CD4-positive, alpha-beta T cell treated with Interleukin-6 at 100 ng/mL for 8 hours (primary cell): ENCODE measurements at regions not wholly inside any gene's neighbourhood (a gene's known extent, or its start where the extent isn't known, plus 50 kb on each side); places are given as distances from the start of the nearest gene placed in this dataset.
"Not testable (repeated sequence)": the region's sequence is repeated elsewhere in the genome, so short reads cannot be mapped to it uniquely, and the experiment has no call there.

ENCODE experiments used
- DNase-seq: peaks from one replicate; pipeline ENCODE4 v3.0.0-alpha.2; 2020; ENCODE audit warnings: mixed read lengths, low spot score

DNA sequence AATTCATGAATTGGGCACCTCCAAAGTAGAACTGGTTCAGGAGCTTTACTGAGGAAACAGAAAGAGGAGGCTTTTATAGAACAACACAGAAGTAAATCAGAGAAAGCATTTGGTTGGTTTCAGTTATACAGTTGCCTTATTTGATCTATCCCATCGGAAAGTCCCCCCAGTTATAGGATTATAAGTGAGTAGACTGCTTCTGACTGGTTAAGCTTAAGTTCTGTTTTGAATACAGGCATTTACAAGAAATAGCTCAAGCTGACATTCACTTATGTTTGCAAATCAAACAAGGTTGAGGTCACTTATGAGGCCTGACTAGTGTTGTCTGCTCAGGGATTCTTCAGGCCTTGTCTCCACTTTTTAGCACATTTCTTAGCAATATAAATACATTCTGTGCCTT is 857.4 kb downstream of the EFNB2 start:
- no peak for DNase-seq

GRCh38 chr13:105672881-105673280 is 862.6 kb downstream of the EFNB2 start:
- no peak for DNase-seq

DNA sequence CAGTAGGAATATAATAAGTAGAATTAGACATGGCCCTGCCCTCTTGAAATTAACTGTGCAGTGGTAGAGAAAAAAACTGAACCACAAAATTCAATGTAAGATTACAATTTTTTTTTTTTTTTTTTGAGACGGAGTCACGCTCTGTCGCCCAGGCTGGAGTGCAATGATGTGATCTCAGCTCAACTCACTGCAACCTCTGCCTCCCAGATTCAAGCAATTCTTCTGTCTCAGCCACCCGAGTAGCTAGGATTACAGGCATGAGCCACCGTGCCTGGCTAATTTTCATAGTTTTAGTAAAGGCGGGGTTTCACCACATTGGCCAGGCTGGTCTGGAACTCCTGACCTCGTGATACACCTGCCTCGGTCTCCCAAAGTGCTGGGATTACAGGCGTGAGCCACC is 864.3 kb downstream of the EFNB2 start:
- not testable (repeated sequence) for DNase-seq

GRCh38 chr13:105670179-105670990 is 865.1 kb downstream of the EFNB2 start:
- no peak for DNase-seq

GRCh38 chr13:105665284-105665683 is 870.2 kb downstream of the EFNB2 start:
- DNase-seq: no peak

DNA sequence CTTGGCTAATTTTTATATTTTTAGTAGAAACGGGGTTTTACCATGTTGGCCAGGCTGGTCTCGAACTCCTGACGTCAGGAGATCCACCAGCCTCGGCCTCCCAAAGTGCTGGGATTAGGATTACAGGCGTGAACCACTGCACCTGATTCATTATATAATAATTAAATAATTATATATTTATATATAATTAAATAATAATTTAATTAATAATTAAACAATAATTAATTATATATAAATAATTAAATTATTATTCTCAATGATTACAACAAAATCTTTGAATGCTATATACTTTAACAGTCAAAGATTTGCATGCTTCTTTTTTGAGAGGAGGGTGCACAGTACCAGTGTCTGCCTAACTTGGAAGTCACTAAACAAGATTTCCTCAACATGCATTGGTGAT is 872.3 kb downstream of the EFNB2 start:
- DNase-seq: no peak

DNA sequence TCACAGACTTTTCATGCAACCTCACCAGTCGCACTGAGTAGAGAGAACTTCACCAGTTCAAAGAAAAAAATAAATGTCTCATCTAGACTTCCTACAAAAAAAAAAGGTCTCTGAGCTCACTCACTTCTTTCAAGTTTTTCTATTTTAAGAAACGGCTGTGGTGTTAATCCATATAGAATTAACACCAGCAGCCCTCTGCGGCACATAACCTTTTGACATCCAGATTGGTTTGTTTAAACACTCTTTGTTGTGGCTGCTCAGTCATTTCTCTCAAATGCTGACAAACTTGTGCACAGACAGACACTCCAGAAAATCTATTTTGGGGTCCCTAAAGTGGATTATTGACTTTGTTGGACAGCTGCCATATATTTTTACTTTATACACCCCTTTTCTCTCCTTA is 874.9 kb downstream of the EFNB2 start:
- DNase-seq: no peak

- DNase-seq: no peak
Observed at GRCh38 chr13:105658431-105658830, 877.0 kb downstream of the EFNB2 start.

- DNase-seq: no peak
Observed at GRCh38 chr13:105655046-105655445, 880.4 kb downstream of the EFNB2 start.

DNA sequence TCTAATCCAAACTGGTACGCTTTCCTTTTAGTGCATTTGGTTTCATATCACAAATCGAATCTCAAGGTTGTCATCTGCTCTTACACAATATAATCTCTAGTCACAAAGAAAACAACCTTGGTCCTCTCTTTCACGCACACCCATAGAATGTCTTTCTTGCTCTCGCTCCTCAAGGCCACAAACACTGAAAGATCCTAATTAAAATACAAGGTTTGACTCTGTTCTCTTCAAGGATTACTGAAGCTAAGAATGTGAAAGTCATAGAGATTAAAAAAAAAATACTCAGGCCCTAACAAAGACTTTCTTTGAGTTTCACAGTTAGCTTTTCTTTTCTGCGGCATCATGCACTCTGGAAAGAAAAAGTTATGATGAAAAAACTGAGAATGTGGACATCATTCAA is 891.5 kb downstream of the EFNB2 start:
- no peak for DNase-seq

DNA sequence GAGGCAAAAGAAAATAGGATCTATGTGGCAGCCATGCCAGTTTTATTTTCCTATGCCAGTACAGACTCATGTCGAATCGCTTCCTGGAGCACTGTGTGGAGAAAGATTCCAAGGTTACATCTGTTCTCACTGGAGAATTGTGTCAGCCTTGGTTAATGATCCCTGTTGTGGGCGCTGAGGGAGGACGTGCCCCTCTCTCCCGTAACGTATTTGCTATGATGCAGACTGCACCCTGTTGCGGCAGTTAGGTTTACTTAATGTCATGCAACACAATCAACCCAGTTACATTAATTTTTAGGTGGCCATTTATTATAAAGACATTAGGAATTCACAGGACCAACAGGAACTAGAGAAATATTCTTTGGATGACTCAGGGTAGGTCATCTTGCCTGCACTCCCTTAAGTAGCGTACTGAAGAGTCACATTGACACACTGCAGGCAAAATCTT is 892.9 kb downstream of the EFNB2 start:
- no peak for DNase-seq

DNA sequence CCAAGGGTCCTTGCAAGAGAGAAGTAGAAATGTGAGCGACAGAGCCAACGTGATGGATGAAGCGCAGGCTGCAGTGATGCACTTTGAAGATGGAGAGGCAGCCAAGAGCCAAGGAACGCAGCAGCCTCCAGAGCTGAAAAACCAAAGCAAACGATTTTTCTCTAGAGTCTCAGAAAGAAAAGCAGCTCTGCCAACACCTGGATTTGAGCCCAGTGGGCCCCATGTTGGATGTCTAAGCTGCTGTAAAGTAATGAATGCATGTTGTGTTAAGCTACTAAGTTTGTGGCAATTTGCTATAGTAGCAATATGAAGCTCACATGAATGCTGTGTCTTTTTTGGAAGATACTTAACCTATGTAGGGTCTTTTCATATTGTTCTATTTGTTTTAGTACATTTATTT is 894.3 kb downstream of the EFNB2 start:
- DNase-seq: no peak

GRCh38 chr13:105638426-105638825 is 897.0 kb downstream of the EFNB2 start:
- no peak for DNase-seq

DNA sequence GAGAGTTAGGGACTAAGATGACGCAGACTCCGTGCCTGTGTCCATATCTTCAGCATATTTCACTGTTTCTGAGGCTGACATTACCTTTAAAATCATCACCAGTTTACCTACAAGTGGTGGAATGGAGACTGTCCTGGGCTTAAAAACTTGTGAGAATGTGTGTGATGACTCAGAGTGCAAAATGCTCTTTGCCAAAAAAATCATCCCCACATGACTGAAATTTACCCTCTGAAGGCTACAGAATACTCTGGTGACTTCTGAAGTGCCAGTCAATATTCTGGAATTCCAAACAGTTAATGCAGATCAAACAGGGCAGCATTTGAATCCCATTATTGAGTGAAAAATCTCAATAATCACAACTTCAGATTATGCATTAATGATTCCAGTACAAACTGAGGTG is 901.4 kb downstream of the EFNB2 start:
- DNase-seq: no peak

DNA sequence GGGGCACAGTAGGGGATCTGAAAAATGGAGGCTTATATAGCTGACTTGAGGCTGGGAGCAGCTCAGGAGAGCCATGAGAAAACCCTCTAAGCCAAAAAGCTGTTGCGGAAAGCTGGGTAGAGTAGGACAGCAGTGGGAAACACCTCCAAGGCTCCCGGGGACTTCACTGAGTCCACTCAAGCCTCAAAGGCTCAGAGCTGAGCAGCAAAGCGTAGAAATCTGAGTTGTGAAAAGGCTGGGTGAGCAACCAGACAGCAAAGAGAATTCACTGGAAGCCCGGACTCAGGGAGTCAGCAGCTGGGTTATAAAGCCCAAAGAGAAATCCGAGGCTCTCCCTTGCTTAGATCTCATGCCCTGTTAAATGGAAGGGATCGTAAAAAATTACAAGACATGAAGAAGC is 905.0 kb downstream of the EFNB2 start:
- DNase-seq: no peak

DNA sequence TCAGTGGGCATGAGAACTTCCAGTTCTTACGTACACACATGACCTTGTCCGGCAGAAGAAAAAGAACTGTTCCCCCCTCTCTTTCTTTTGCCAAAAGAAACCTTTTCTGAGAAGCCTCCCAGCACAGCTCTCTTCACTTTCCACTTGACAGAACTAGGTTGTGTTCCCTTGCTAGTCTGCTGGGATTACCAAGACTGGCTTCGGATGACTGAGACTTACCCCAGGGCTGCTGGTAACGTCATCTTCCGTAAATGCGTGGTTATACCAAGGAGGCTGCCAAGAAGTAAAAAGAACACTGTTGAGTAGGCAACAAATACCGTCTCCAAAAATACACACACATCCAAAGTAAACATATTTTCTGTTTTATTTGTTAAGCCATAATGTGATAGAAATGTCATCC is 908.2 kb downstream of the EFNB2 start:
- DNase-seq: no peak

DNA sequence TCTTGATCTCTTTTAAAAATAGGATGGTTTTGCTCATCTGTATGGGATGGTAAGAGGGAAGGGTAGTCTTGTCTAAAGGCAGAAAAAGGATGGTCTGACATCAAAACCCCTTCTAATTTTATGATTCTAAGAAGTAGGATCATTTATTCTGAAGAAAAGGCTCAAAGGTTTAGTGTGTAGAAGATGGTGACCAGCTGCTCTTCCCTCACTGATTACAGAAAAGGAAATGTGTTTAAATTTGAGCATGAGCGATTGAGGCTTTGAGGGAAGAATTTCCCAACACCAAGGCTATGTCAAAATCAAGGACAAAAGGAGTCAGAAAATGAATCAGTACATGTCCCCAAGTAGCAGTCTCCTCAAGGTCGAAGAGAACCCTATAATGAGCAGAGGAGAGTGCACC is 909.8 kb downstream of the EFNB2 start:
- DNase-seq: no peak

- DNase-seq: no peak
Observed at GRCh38 chr13:105616333-105617075, 919.0 kb downstream of the EFNB2 start.

DNA sequence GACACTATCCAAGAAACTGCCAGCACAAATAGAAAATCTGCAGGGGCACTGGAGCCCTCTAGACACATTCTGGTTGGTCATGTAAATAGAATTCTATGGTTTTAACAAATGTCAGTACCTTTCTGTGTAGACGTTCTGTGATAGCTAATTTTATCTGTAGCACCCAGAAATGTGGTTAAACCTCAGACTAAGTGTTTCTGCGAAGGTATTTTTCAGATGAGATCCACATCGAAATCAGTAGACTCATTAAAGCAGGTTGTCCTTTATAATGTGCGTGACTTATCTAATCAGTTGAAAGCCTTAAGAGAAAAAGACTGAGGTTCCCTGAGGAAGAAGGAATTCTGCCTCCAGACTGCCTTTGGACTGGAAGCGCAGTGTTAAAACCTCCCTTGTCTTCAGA is 922.9 kb downstream of the EFNB2 start:
- no peak for DNase-seq

GRCh38 chr13:105611424-105611823 is 924.0 kb downstream of the EFNB2 start:
- DNase-seq: no peak

DNA sequence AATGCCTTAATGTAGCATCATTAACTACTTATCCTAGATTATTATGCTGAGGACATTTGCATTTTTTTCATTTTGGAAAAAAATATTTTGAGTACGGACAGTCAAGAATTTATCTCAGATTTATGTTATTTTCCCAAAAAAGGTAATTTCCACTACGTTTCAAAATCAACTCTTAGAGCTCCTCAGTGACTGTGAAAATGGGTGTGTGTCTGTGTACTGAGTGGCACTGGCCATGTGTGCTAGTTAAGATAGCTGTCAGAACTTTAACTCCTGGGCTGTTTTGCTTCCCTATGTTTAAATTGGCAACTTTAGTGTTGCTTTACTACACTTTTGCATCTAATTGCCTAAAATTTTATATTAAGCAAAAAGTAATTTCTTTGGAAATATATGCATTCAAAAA is 927.4 kb downstream of the EFNB2 start:
- no peak for DNase-seq

DNA sequence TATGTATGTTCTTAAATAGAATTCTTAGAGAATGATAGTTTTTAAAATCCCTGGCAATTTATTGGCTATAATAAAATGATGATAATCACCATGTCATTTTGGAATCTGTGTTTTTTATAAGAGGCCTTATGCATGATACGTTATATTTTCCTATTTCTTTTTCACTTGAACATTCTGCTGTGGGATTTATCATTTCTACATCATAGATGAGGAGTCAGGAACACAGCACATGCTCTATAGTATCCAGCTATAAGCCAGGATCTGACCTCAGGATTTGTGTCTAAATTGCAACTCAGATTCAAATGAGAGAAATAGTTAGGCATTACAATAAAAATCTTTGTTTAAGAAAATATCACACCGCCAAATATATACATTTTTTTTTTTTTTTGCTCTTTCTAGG is 928.0 kb downstream of the EFNB2 start:
- no peak for DNase-seq

GRCh38 chr13:105607016-105607415 is 928.4 kb downstream of the EFNB2 start:
- no peak for DNase-seq
